Activated CD8-positive, alpha-beta T cell treated with anti-CD3 and anti-CD28 coated beads for 36 hours (primary cell): ENCODE measurements at regions not wholly inside any gene's neighbourhood (a gene's known extent, or its start where the extent isn't known, plus 50 kb on each side); places are given as distances from the start of the nearest gene placed in this dataset.

Source experiments
- ATAC-seq: fragments of 200-7000 bp; cut with Tn5 transposase; one replicate; pipeline ENCODE4 v1.10.0; 2021; ENCODE audit warnings: mild to moderate bottlenecking, moderate library complexity
- CTCF ChIA-PET: fragments of 350-600 bp; sonication (Branson Sonifier 250); formaldehyde crosslinking; loops from one replicate; lab custom pipeline; 2021; ENCODE audit warnings: antibody characterized with exemption; lab: Charles Lee
- POLR2A ChIA-PET: fragments of 350-600 bp; sonication (Branson Sonifier 250); formaldehyde crosslinking; loops from one replicate; lab custom pipeline; 2021; ENCODE audit warnings: antibody characterized with exemption; lab: Charles Lee
- DNase-seq: peaks from one replicate; pipeline ENCODE4 v3.0.0-alpha.2; 2020
- H3K27ac Mint-ChIP-seq: one replicate; pipeline ENCODE4 v1.8.0; 2021; ENCODE audit warnings: mild to moderate bottlenecking, mixed read lengths
- H3K27me3 Mint-ChIP-seq: one replicate; pipeline ENCODE4 v1.8.0; 2021; ENCODE audit warnings: mixed read lengths
- H3K36me3 Mint-ChIP-seq: one replicate; pipeline ENCODE4 v1.8.0; 2021; ENCODE audit warnings: low read depth, mixed read lengths
- H3K4me1 Mint-ChIP-seq: one replicate; pipeline ENCODE4 v1.8.0; 2021; ENCODE audit warnings: low read depth, mixed read lengths
- H3K4me3 Mint-ChIP-seq: one replicate; pipeline ENCODE4 v1.8.0; 2021; ENCODE audit warnings: mild to moderate bottlenecking, moderate library complexity, mixed read lengths
- H3K9me3 Mint-ChIP-seq: one replicate; pipeline ENCODE4 v1.8.0; 2021; ENCODE audit warnings: mixed read lengths
- CTCF ChIP-seq: fragments of 200-600 bp; IDR thresholded peaks from one replicate; pipeline ENCODE4 v1.8.0; 2022; ENCODE audit warnings: antibody characterized with exemption, mild to moderate bottlenecking
- intact Hi-C: fragments of 100-400 bp; cut with micrococcal nuclease; formaldehyde crosslinking; loops from one replicate; pipeline ENCODE4 v1.10.0; 2022

GRCh38 chr9:126240835-126241234 lies 85.8 kb upstream of the MVB12B start:
- no peaks in the 10 kb centered on the region for H3K36me3 Mint-ChIP-seq
- DNase-seq = no peak
- ATAC-seq = no peak
- no peak for TF ChIP-seq CTCF
- intact Hi-C loops = no loop called here
- H3K27ac Mint-ChIP-seq = no peak overlapping the region
- H3K4me1 Mint-ChIP-seq = no peaks in the 10 kb centered on the region
- H3K27me3 Mint-ChIP-seq = peaks cover 7% of the 10 kb centered on the region
- no peak overlapping the region for H3K4me3 Mint-ChIP-seq
- CTCF ChIA-PET = interaction anchor here (1.1 to 1.6 kb wide), 2 partner anchors 11 kb away, joined by 3 to 4 read pairs; no protein-coding TSS in a partner anchor
- H3K9me3 Mint-ChIP-seq = peaks cover 4% of the 10 kb centered on the region
- POLR2A ChIA-PET = no interaction called here

GRCh38 chr9:126248680-126249079 lies 77.9 kb upstream of the MVB12B start:
- H3K4me1 Mint-ChIP-seq = no peaks in the 10 kb centered on the region
- no peak overlapping the region for H3K4me3 Mint-ChIP-seq
- no peak for TF ChIP-seq CTCF
- intact Hi-C loops = no loop called here
- H3K9me3 Mint-ChIP-seq = no peaks in the 10 kb centered on the region
- DNase-seq = no peak
- H3K36me3 Mint-ChIP-seq = no peaks in the 10 kb centered on the region
- no peak for ATAC-seq
- no peak overlapping the region for H3K27ac Mint-ChIP-seq
- ChIA-PET POLR2A (no interaction called here), CTCF (no interaction called here)
- peaks cover 19% of the 10 kb centered on the region for H3K27me3 Mint-ChIP-seq

- ChIA-PET POLR2A (no interaction called here), CTCF (no interaction called here)
- H3K36me3 Mint-ChIP-seq = no peaks in the 10 kb centered on the region
- DNase-seq (no peak), ATAC-seq (no peak)
- no peak overlapping the region for H3K27ac Mint-ChIP-seq
- H3K9me3 Mint-ChIP-seq = peaks cover 3% of the 10 kb centered on the region
- peaks cover 3% of the 10 kb centered on the region for H3K4me1 Mint-ChIP-seq
- TF ChIP-seq CTCF = no peak
- H3K4me3 Mint-ChIP-seq = no peak overlapping the region
- intact Hi-C loops = no loop called here
- peaks cover 26% of the 10 kb centered on the region for H3K27me3 Mint-ChIP-seq
Observed at GRCh38 chr9:126261584-126262356, 64.9 kb upstream of the MVB12B start.

GRCh38 chr9:126262738-126263137 lies 63.9 kb upstream of the MVB12B start:
- no peak overlapping the region for H3K27ac Mint-ChIP-seq
- ATAC-seq (no peak), DNase-seq (no peak)
- ChIA-PET CTCF (no interaction called here), POLR2A (no interaction called here)
- H3K9me3 Mint-ChIP-seq = peaks cover 3% of the 10 kb centered on the region
- peaks cover 3% of the 10 kb centered on the region for H3K4me1 Mint-ChIP-seq
- no peaks in the 10 kb centered on the region for H3K36me3 Mint-ChIP-seq
- H3K4me3 Mint-ChIP-seq = no peak overlapping the region
- intact Hi-C loops = no loop called here
- no peak for TF ChIP-seq CTCF
- H3K27me3 Mint-ChIP-seq = peaks cover 25% of the 10 kb centered on the region

GRCh38 chr9:126270556-126270955 lies 56.1 kb upstream of the MVB12B start:
- CTCF ChIA-PET = no interaction called here
- intact Hi-C loops = no loop called here
- H3K27ac Mint-ChIP-seq = no peak overlapping the region
- no peaks in the 10 kb centered on the region for H3K4me1 Mint-ChIP-seq
- no peaks in the 10 kb centered on the region for H3K36me3 Mint-ChIP-seq
- H3K27me3 Mint-ChIP-seq = peaks cover 10% of the 10 kb centered on the region
- no peak for TF ChIP-seq CTCF
- DNase-seq (no peak), ATAC-seq (no peak)
- H3K9me3 Mint-ChIP-seq = peaks cover 3% of the 10 kb centered on the region
- POLR2A ChIA-PET = no interaction called here
- H3K4me3 Mint-ChIP-seq = no peak overlapping the region
